Astrocyte (in vitro differentiated cells and primary cell): ENCODE measurements at regions not wholly inside any gene's neighbourhood (a gene's known extent, or its start where the extent isn't known, plus 50 kb on each side); places are given as distances from the start of the nearest gene placed in this dataset.

ENCODE experiments used
- DNase-seq: peaks from one replicate; pipeline ENCODE4 v3.0.0-alpha.2; 2010; ENCODE audit warnings: low read depth
- FAIRE-seq: peaks from 2 replicates; lab custom pipeline; 2011; peaks lifted over from hg19 to GRCh38; lab: Jason Lieb, UNC
- H2AFZ ChIP-seq: 2 replicates; pipeline ENCODE4 v1.6.0; 2012; ENCODE audit warnings: low read depth, low read length, inconsistent platforms
- H3K27ac ChIP-seq: 2 replicates; pipeline ENCODE4 v1.5.1; 2011; ENCODE audit warnings: low read depth, low read length, inconsistent platforms
- H3K27me3 ChIP-seq: 2 replicates; pipeline ENCODE4 v1.6.0; 2011; ENCODE audit warnings: low read length, inconsistent platforms; ENCODE audit not compliant: insufficient read depth
- H3K36me3 ChIP-seq: 2 replicates; pipeline ENCODE4 v1.5.1; 2011; ENCODE audit warnings: low read length, inconsistent platforms; ENCODE audit not compliant: insufficient read depth
- H3K4me1 ChIP-seq: 2 replicates; pipeline ENCODE4 v1.5.1; 2011; ENCODE audit warnings: low read length, inconsistent platforms; ENCODE audit not compliant: insufficient read depth
- H3K4me2 ChIP-seq: 2 replicates; pipeline ENCODE4 v1.6.0; 2012; ENCODE audit warnings: low read length, inconsistent platforms
- H3K4me3 ChIP-seq: 2 replicates; pipeline ENCODE4 v1.5.1; 2011; ENCODE audit warnings: low read depth, mild to moderate bottlenecking, low read length, inconsistent platforms; ENCODE audit not compliant: insufficient read depth
- H3K79me2 ChIP-seq: 2 replicates; pipeline ENCODE4 v1.6.0; 2012; ENCODE audit warnings: mild to moderate bottlenecking, low read length, inconsistent platforms; ENCODE audit not compliant: insufficient read depth
- H3K9ac ChIP-seq: 2 replicates; pipeline ENCODE4 v1.6.0; 2012; ENCODE audit warnings: mild to moderate bottlenecking, low read length, inconsistent platforms
- H3K9me3 ChIP-seq: 2 replicates; pipeline ENCODE4 v1.5.1; 2012; ENCODE audit warnings: low read depth, mild to moderate bottlenecking, low read length, inconsistent platforms; ENCODE audit not compliant: insufficient read depth
- H4K20me1 ChIP-seq: 2 replicates; pipeline ENCODE4 v1.6.0; 2012; ENCODE audit warnings: low read length, inconsistent platforms; ENCODE audit not compliant: insufficient read depth
- H3K27ac Mint-ChIP-seq: one replicate; pipeline ENCODE4 v1.8.0; 2021; ENCODE audit warnings: mild to moderate bottlenecking, mixed read lengths; ENCODE audit not compliant: unreplicated experiment
- H3K27me3 Mint-ChIP-seq: one replicate; pipeline ENCODE4 v1.8.0; 2021; ENCODE audit warnings: low read depth, mixed read lengths; ENCODE audit not compliant: unreplicated experiment
- H3K36me3 Mint-ChIP-seq: one replicate; pipeline ENCODE4 v1.8.0; 2021; ENCODE audit warnings: low read depth, mixed read lengths; ENCODE audit not compliant: unreplicated experiment
- H3K4me1 Mint-ChIP-seq: one replicate; pipeline ENCODE4 v1.8.0; 2021; ENCODE audit warnings: low read depth, mixed read lengths; ENCODE audit not compliant: unreplicated experiment
- H3K4me3 Mint-ChIP-seq: one replicate; pipeline ENCODE4 v1.8.0; 2021; ENCODE audit warnings: mild to moderate bottlenecking, moderate library complexity, mixed read lengths; ENCODE audit not compliant: unreplicated experiment
- H3K9me3 Mint-ChIP-seq: one replicate; pipeline ENCODE4 v1.8.0; 2021; ENCODE audit warnings: mild to moderate bottlenecking, mixed read lengths; ENCODE audit not compliant: unreplicated experiment
- EZH2 ChIP-seq: IDR thresholded peaks from 2 replicates; pipeline ENCODE4 v1.6.1; 2012; ENCODE audit warnings: mild to moderate bottlenecking, low read length, inconsistent platforms; ENCODE audit not compliant: insufficient read depth
- TF ChIP-seq, protein P1 (sequence below): IDR thresholded peaks from 2 replicates; pipeline ENCODE4 v1.5.1; 2011; ENCODE audit warnings: low read depth, mild to moderate bottlenecking, inconsistent platforms, low read length, moderate library complexity; ENCODE audit not compliant: insufficient read depth

- H3K4me1 ChIP-seq: peaks cover 7% of the 10 kb centered on the region
- H3K27ac Mint-ChIP-seq: no peak overlapping the region
- no peaks in the 10 kb centered on the region for H3K27me3 ChIP-seq
- DNase-seq: no peak
- H3K27me3 Mint-ChIP-seq: no peaks in the 10 kb centered on the region
- TF ChIP-seq EZH2: no peak
- TF ChIP-seq, protein P1, sequence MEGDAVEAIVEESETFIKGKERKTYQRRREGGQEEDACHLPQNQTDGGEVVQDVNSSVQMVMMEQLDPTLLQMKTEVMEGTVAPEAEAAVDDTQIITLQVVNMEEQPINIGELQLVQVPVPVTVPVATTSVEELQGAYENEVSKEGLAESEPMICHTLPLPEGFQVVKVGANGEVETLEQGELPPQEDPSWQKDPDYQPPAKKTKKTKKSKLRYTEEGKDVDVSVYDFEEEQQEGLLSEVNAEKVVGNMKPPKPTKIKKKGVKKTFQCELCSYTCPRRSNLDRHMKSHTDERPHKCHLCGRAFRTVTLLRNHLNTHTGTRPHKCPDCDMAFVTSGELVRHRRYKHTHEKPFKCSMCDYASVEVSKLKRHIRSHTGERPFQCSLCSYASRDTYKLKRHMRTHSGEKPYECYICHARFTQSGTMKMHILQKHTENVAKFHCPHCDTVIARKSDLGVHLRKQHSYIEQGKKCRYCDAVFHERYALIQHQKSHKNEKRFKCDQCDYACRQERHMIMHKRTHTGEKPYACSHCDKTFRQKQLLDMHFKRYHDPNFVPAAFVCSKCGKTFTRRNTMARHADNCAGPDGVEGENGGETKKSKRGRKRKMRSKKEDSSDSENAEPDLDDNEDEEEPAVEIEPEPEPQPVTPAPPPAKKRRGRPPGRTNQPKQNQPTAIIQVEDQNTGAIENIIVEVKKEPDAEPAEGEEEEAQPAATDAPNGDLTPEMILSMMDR: no peak
- no peak overlapping the region for H3K4me2 ChIP-seq
- H4K20me1 ChIP-seq: no peaks in the 10 kb centered on the region
- no peak overlapping the region for H2AFZ ChIP-seq
- H3K27ac ChIP-seq: no peak overlapping the region
- H3K79me2 ChIP-seq: no peaks in the 10 kb centered on the region
- H3K4me3 Mint-ChIP-seq: no peak overlapping the region
- no peak for FAIRE-seq
- H3K9me3 ChIP-seq: peaks cover 7% of the 10 kb centered on the region
- H3K4me3 ChIP-seq: no peak overlapping the region
- peaks cover 12% of the 10 kb centered on the region for H3K9me3 Mint-ChIP-seq
- H3K9ac ChIP-seq: no peak overlapping the region
- no peaks in the 10 kb centered on the region for H3K36me3 ChIP-seq
- H3K36me3 Mint-ChIP-seq: no peaks in the 10 kb centered on the region
- H3K4me1 Mint-ChIP-seq: peaks cover 10% of the 10 kb centered on the region
Observed at GRCh38 chr22:34801221-34801620, 264.7 kb upstream of the ISX start.

- Histone ChIP-seq H3K4me2 (no peak overlapping the region), H3K79me2 (no peaks in the 10 kb centered on the region), H3K4me1 (peaks cover 7% of the 10 kb centered on the region), H2AFZ (no peak overlapping the region), H3K27ac (no peak overlapping the region), H3K9ac (no peak overlapping the region), H4K20me1 (no peaks in the 10 kb centered on the region), H3K36me3 (no peaks in the 10 kb centered on the region), H3K4me3 (no peak overlapping the region), H3K27me3 (no peaks in the 10 kb centered on the region), H3K9me3 (peaks cover 7% of the 10 kb centered on the region)
- Mint-ChIP-seq H3K4me3 (no peak overlapping the region), H3K27me3 (no peaks in the 10 kb centered on the region), H3K4me1 (peaks cover 28% of the 10 kb centered on the region), H3K36me3 (no peaks in the 10 kb centered on the region), H3K27ac (peak overlapping the region; percentile 73), H3K9me3 (peaks cover 11% of the 10 kb centered on the region)
- TF ChIP-seq, protein P1: no peak
- TF ChIP-seq EZH2: no peak
- FAIRE-seq (no peak), DNase-seq (no peak)
Observed at GRCh38 chr22:34804091-34804490, 261.9 kb upstream of the ISX start.

GRCh38 chr22:34804604-34805003 lies 261.4 kb upstream of the ISX start:
- H3K79me2 ChIP-seq: no peaks in the 10 kb centered on the region
- no peaks in the 10 kb centered on the region for H3K27me3 Mint-ChIP-seq
- H3K27ac Mint-ChIP-seq: peak overlapping the region; percentile 64
- peaks cover 7% of the 10 kb centered on the region for H3K9me3 Mint-ChIP-seq
- H4K20me1 ChIP-seq: no peaks in the 10 kb centered on the region
- TF ChIP-seq EZH2: no peak
- TF ChIP-seq, protein P1: no peak
- H3K27me3 ChIP-seq: no peaks in the 10 kb centered on the region
- peaks cover 31% of the 10 kb centered on the region for H3K4me1 Mint-ChIP-seq
- FAIRE-seq (no peak), DNase-seq (no peak)
- H3K4me3 ChIP-seq: no peak overlapping the region
- peaks cover 6% of the 10 kb centered on the region for H3K4me1 ChIP-seq
- no peak overlapping the region for H3K4me2 ChIP-seq
- H3K27ac ChIP-seq: no peak overlapping the region
- H3K36me3 ChIP-seq: no peaks in the 10 kb centered on the region
- H3K9me3 ChIP-seq: peaks cover 3% of the 10 kb centered on the region
- H3K9ac ChIP-seq: no peak overlapping the region
- no peak overlapping the region for H2AFZ ChIP-seq
- H3K36me3 Mint-ChIP-seq: no peaks in the 10 kb centered on the region
- H3K4me3 Mint-ChIP-seq: no peak overlapping the region
